ENCODE measurements at regions not wholly inside any gene's neighbourhood (a gene's known extent, or its start where the extent isn't known, plus 50 kb on each side); places are given as distances from the start of the nearest gene placed in this dataset.
A peak's percentile ranks its signal among the peaks of the same experiment; 100 is the strongest.

DNA sequence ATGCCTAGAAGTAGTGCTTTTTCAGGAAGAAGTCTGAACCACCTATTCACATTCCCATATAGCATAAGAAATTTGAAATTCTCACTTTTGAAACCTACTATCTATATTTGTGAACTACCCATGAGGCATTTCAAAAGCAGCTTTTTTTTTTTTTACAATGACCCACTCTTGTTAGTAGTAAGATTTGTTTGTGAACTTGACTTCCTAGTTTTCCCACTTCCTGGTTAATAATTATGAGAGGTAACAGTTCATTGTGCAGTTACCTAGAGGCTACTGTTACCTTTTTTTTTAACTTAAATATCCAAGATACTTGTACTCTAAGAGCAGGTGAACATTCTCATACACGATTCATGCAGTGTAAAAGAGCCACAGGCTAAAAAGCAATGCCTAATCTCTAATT is 371.7 kb upstream of the ADGRL2 start:
- Histone ChIP-seq H3K4me3 (no peak overlapping the region), H3K27me3 (replicated peaks; ENCODE audit: insufficient read depth) (no peaks in the 10 kb centered on the region), H3K9me3 (no peaks in the 10 kb centered on the region), H3K27ac (no peak overlapping the region), H3K4me1 (replicated peaks) (no peaks in the 10 kb centered on the region), H3K36me3 (no peaks in the 10 kb centered on the region)
- 80% methylated on average over 1 of the region's 1 CpG for WGBS
- intact Hi-C loops (cut with DNase I), result no loop called here
- TF ChIP-seq POLR2AphosphoS5 (IDR thresholded peaks at IDR 0.05), result no peak
- TF ChIP-seq POLR2A (IDR thresholded peaks at IDR 0.05), result no peak
- TF ChIP-seq, protein P1, sequence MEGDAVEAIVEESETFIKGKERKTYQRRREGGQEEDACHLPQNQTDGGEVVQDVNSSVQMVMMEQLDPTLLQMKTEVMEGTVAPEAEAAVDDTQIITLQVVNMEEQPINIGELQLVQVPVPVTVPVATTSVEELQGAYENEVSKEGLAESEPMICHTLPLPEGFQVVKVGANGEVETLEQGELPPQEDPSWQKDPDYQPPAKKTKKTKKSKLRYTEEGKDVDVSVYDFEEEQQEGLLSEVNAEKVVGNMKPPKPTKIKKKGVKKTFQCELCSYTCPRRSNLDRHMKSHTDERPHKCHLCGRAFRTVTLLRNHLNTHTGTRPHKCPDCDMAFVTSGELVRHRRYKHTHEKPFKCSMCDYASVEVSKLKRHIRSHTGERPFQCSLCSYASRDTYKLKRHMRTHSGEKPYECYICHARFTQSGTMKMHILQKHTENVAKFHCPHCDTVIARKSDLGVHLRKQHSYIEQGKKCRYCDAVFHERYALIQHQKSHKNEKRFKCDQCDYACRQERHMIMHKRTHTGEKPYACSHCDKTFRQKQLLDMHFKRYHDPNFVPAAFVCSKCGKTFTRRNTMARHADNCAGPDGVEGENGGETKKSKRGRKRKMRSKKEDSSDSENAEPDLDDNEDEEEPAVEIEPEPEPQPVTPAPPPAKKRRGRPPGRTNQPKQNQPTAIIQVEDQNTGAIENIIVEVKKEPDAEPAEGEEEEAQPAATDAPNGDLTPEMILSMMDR (IDR thresholded peaks at IDR 0.05), result no peak
- no peak for DNase-seq (ENCODE audit: low spot score)

- Histone ChIP-seq H3K27me3 (replicated peaks; ENCODE audit: insufficient read depth) (no peaks in the 10 kb centered on the region), H3K36me3 (no peaks in the 10 kb centered on the region), H3K4me1 (replicated peaks) (no peaks in the 10 kb centered on the region), H3K27ac (no peak overlapping the region), H3K4me3 (no peak overlapping the region), H3K9me3 (no peaks in the 10 kb centered on the region)
- TF ChIP-seq, protein P1 (IDR thresholded peaks at IDR 0.05), result no peak
- TF ChIP-seq POLR2AphosphoS5 (IDR thresholded peaks at IDR 0.05) (no peak), POLR2A (IDR thresholded peaks at IDR 0.05) (no peak)
- WGBS, result 97% methylated on average over 2 of the region's 2 CpGs
- DNase-seq (ENCODE audit: low spot score), result no peak
- intact Hi-C loops (cut with DNase I), result no loop called here
These were observed 375.9 kb upstream of the ADGRL2 start for GRCh38 chr1:81424816-81425215.

GRCh38 chr1:81424061-81424460 is 376.7 kb upstream of the ADGRL2 start:
- intact Hi-C loops (cut with DNase I), result no loop called here
- DNase-seq (ENCODE audit: low spot score), result no peak

DNA sequence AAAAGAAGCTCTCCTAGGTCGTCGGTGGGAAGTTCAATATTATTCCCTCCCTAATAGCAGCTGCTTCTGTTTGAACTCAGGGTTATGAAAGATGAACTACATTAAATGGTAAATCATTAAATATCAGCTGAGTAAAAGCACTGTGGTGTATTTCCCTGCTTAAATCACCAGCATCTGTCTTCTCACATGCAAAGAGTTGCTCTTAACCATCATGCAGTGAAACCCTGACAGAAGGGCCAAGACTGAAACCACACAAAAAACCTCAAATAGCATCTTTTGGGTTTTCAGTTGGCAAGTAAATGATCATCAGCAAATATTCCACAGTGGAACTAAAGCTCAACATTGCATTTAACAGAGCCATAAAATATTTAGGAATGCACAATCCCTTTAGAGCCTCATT is 380.0 kb upstream of the ADGRL2 start:
- TF ChIP-seq POLR2AphosphoS5 (IDR thresholded peaks at IDR 0.05), result no peak
- TF ChIP-seq, protein P1 (IDR thresholded peaks at IDR 0.05), result no peak
- no peak for TF ChIP-seq POLR2A (IDR thresholded peaks at IDR 0.05)
- WGBS, result 96% methylated on average over 2 of the region's 2 CpGs
- intact Hi-C loops (cut with DNase I), result no loop called here

More at GRCh38 chr1:81424061-81424460, 376.7 kb upstream of the ADGRL2 start:
- no peak overlapping the region for H3K27ac ChIP-seq
- no peaks in the 10 kb centered on the region for H3K27me3 ChIP-seq (replicated peaks; ENCODE audit: insufficient read depth)
- TF ChIP-seq POLR2AphosphoS5 (IDR thresholded peaks at IDR 0.05), result no peak
- TF ChIP-seq, protein P1 (IDR thresholded peaks at IDR 0.05), result no peak
- no peak for TF ChIP-seq POLR2A (IDR thresholded peaks at IDR 0.05)
- H3K36me3 ChIP-seq, result no peaks in the 10 kb centered on the region
- no peaks in the 10 kb centered on the region for H3K4me1 ChIP-seq (replicated peaks)
- WGBS, result 66% methylated on average over 5 of the region's 5 CpGs
- H3K4me3 ChIP-seq, result no peak overlapping the region
- H3K9me3 ChIP-seq, result no peaks in the 10 kb centered on the region

DNA sequence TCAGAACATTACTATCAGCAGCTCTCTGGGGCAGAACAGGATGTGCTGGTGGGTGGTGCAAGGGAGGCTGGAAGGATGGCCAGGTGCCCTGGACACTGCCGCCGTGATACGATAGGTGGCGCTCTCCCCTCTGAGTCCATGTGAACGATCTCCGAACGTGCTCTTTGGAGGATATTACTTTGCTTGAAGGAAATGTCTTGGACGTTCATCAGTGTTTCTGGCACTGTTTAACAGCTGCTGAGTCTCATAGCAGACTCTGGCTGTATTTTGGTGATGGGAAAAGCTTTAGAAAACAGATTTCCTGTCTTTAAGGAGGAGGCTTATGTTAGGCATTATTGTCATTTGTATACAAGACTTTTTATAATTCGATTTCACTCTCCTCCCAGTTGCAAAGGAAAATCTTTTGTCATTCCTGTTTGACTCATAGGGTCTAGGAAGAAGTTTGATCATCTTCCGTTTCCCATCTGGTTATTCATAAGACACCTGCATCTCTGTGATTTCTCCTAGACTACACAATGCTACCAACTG is 386.2 kb upstream of the ADGRL2 start:
- intact Hi-C loops (cut with DNase I), result no loop called here
- H3K27ac ChIP-seq, result no peak overlapping the region
- no peaks in the 10 kb centered on the region for H3K36me3 ChIP-seq
- H3K4me1 ChIP-seq (replicated peaks), result no peaks in the 10 kb centered on the region
- DNase-seq (ENCODE audit: low spot score), result peak; percentile 12
- no peaks in the 10 kb centered on the region for H3K27me3 ChIP-seq (replicated peaks; ENCODE audit: insufficient read depth)
- no peaks in the 10 kb centered on the region for H3K9me3 ChIP-seq
- H3K4me3 ChIP-seq, result no peak overlapping the region
- TF ChIP-seq POLR2A (IDR thresholded peaks at IDR 0.05), result no peak
- TF ChIP-seq, protein P1 (IDR thresholded peaks at IDR 0.05), result peak; percentile 22 to 60 (median 44)
- peak; percentile 23 for TF ChIP-seq POLR2AphosphoS5 (IDR thresholded peaks at IDR 0.05)
- WGBS, result 16% methylated on average over 10 of the region's 10 CpGs

More for the DNA sequence above, 380.0 kb upstream of the ADGRL2 start:
- H3K27ac ChIP-seq, result no peak overlapping the region
- no peaks in the 10 kb centered on the region for H3K36me3 ChIP-seq
- DNase-seq (ENCODE audit: low spot score), result no peak
- no peak overlapping the region for H3K4me3 ChIP-seq
- H3K9me3 ChIP-seq, result no peaks in the 10 kb centered on the region
- H3K27me3 ChIP-seq (replicated peaks; ENCODE audit: insufficient read depth), result no peaks in the 10 kb centered on the region
- no peaks in the 10 kb centered on the region for H3K4me1 ChIP-seq (replicated peaks)

Measured in prostate gland (tissue), 2 donors.